ENCODE measurements at regions not wholly inside any gene's neighbourhood (a gene's known extent, or its start where the extent isn't known, plus 50 kb on each side); places are given as distances from the start of the nearest gene placed in this dataset.

DNA sequence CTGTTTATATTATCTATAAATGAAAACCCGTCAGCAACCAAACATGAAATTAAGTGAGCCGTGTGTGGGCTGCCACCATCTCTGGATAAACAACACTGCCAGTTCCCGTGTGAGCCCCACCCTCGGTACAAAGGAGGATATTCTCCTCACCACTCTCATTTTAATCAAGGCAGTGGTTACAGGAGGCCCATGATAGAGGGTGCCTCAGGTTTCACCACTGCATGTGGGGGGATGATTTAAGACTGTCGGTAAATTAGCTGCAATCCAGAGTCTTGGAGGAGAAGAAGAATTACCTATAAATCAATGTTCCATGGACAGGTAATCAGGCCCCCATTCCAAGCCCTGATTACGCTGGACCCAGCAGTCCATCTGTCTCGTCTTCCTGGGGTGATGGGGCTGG is 361.6 kb upstream of the SULF2 start:
- 49 to 61% methylated on average over 4 to 6 of the region's 7 CpGs for WGBS, 2 donors
- DNase-seq: no peak
- TF ChIP-seq, protein P1, sequence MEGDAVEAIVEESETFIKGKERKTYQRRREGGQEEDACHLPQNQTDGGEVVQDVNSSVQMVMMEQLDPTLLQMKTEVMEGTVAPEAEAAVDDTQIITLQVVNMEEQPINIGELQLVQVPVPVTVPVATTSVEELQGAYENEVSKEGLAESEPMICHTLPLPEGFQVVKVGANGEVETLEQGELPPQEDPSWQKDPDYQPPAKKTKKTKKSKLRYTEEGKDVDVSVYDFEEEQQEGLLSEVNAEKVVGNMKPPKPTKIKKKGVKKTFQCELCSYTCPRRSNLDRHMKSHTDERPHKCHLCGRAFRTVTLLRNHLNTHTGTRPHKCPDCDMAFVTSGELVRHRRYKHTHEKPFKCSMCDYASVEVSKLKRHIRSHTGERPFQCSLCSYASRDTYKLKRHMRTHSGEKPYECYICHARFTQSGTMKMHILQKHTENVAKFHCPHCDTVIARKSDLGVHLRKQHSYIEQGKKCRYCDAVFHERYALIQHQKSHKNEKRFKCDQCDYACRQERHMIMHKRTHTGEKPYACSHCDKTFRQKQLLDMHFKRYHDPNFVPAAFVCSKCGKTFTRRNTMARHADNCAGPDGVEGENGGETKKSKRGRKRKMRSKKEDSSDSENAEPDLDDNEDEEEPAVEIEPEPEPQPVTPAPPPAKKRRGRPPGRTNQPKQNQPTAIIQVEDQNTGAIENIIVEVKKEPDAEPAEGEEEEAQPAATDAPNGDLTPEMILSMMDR (IDR thresholded peaks at IDR 0.05): no peak
- TF ChIP-seq POLR2A (IDR thresholded peaks at IDR 0.05): no peak
- peaks cover 0 to 12% (median 2%) of the 10 kb centered on the region in 3 donors for H3K4me1 ChIP-seq
- no peaks in the 10 kb centered on the region for H3K9me3 ChIP-seq
- no peak overlapping the region for H3K4me3 ChIP-seq
- intact Hi-C loops (cut with DNase I): no loop called here
- H3K27me3 ChIP-seq: peaks cover 0 to 4% (median 0%) of the 10 kb centered on the region in 4 donors
- H3K27ac ChIP-seq: no peak overlapping the region
- no peaks in the 10 kb centered on the region for H3K36me3 ChIP-seq

DNA sequence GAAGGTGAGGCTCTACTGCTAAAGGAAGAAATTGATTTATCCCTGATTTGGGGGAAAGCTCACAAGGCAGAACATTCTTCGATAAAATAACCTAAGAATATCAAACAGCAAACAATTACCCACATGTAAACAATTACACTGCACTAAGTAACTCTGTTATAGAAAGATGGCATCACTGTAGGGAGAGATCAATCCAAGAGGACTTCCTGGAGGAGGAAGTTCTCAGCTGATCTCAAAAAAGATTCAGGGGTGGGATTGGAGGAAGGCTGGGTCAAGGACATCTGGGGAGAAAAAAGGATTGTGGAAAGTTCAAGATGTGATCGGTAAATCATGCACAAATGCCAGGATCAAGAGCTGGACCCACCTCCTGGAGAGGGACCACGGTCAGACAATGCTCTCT is 361.0 kb upstream of the SULF2 start:
- Histone ChIP-seq H3K9me3 (peaks cover 0 to 4% (median 0%) of the 10 kb centered on the region in 3 donors), H3K4me1 (peaks cover 0 to 14% (median 2%) of the 10 kb centered on the region in 3 donors)
- whole genome bisulfite sequencing, 2 donors: 81 to 85% methylated on average over 3 of the region's 3 CpGs

DNA sequence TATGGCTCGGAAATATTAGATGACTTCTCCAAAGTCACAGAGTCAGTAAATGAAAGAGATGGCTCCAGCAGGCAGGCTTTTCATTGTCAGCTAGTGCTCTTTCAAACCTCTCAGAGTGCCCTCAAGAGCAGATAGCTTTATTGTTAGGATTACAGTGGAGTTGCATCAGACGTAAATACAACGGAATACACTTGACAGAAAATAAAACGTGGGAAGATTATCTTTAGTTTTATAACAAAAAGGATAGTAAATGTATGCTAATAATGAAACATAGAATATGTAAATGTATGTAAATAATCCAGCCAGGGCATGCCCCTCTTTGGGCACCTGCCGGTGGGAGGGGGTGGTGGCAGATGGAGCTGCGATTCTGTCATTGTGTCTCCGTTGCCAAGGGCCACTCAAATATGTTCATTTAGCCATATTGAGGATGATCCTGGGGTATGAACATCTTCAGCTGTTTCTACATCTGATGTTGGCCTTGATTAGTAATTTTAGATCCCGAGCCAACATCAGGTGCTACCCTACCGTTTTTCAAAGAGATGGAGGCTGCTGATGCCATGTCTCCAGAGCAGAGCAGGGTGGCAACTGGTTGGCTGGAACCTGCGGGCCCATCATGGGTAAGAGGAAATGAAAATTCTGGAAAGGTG is 358.3 kb upstream of the SULF2 start:
- Histone ChIP-seq H3K27ac (no peak overlapping the region), H3K27me3 (peaks cover 0 to 13% (median 0%) of the 10 kb centered on the region in 4 donors), H3K4me3 (no peak overlapping the region), H3K4me1 (peaks cover 0 to 40% (median 12%) of the 10 kb centered on the region in 3 donors), H3K36me3 (no peaks in the 10 kb centered on the region), H3K9me3 (peaks cover 0 to 5% (median 0%) of the 10 kb centered on the region in 3 donors)
- WGBS, 2 donors: 84 to 87% methylated on average over 10 of the region's 10 CpGs
- intact Hi-C loops (cut with DNase I): no loop called here
- no peak for DNase-seq
- TF ChIP-seq, protein P1 (IDR thresholded peaks at IDR 0.05): no peak
- no peak for TF ChIP-seq POLR2A (IDR thresholded peaks at IDR 0.05)

More for the DNA sequence above, 361.0 kb upstream of the SULF2 start:
- no peaks in the 10 kb centered on the region for H3K27me3 ChIP-seq
- no peaks in the 10 kb centered on the region for H3K36me3 ChIP-seq
- H3K4me3 ChIP-seq: no peak overlapping the region
- no peak for TF ChIP-seq POLR2A (IDR thresholded peaks at IDR 0.05)
- TF ChIP-seq, protein P1 (IDR thresholded peaks at IDR 0.05): no peak
- no peak overlapping the region for H3K27ac ChIP-seq
- intact Hi-C loops (cut with DNase I): no loop called here
- DNase-seq: no peak

DNA sequence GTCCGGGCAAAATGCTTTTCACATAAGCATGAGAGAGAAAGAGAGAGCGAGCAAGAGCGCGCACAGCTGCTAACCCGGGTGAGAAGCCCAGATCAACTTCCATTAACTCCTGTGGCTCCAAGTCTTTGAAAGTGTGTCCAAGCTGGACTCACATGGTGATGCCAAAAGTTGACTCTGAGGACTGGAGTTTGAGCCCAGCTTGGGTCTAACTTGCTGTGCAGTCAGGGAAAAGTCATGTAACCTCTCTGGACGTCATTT is 357.2 kb upstream of the SULF2 start:
- Histone ChIP-seq H3K4me3 (no peak overlapping the region), H3K36me3 (no peaks in the 10 kb centered on the region), H3K4me1 (peaks cover 0 to 40% (median 12%) of the 10 kb centered on the region in 3 donors), H3K9me3 (peaks cover 0 to 5% (median 0%) of the 10 kb centered on the region in 3 donors), H3K27me3 (peaks cover 0 to 20% (median 0%) of the 10 kb centered on the region in 4 donors), H3K27ac (no peak overlapping the region)
- WGBS, 2 donors: 48 to 50% methylated on average over 3 to 6 of the region's 6 CpGs
- intact Hi-C loops (cut with DNase I): no loop called here
- TF ChIP-seq, protein P1 (IDR thresholded peaks at IDR 0.05): no peak
- TF ChIP-seq POLR2A (IDR thresholded peaks at IDR 0.05): no peak
- DNase-seq: no peak

DNA sequence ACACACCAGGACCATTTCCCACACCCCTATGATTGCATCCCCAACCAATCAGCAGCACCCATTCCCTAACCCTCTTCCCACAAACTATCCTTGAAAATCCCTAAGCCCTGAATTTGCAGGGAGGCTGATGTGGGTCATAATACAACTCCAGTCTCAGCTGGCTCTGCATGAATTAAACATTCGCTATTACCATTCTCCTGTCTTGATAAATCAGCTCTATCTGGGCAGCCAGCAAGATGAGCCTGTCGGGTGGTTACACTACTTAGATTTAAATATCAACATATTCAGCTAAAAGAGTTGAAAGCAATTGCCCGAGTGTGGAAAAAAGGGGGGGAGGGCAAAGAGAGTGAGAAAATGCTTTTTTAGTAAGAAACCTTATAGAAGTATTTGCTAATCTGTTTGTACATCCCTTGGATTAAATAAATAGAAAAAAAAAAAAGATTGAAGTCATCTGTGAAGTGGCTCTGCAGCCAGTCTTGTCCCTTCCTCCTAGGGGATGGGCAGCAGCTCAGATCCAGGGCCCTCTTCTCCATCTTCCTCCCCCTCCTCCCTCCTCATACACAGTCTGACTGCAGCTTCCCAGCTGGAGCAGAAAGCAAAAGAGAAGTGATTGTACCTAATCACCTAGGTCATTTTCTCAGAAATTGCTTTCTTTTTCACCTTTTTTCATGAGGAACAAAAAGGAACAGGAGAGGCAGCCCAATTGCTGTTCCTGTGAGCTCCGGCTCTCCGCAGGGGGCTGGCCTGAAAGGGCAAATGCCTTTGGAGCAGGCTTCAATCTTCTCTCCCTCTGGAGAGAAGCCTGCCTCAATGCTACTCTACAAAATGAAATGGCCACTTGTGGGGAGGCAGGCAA is 356.6 kb upstream of the SULF2 start:
- 58 to 61% methylated on average over 5 of the region's 5 CpGs for WGBS, 2 donors
- Histone ChIP-seq H3K27me3 (peaks cover 0 to 21% (median 0%) of the 10 kb centered on the region in 4 donors), H3K36me3 (no peaks in the 10 kb centered on the region), H3K4me1 (peaks cover 0 to 40% (median 12%) of the 10 kb centered on the region in 3 donors), H3K9me3 (peaks cover 0 to 5% (median 0%) of the 10 kb centered on the region in 3 donors), H3K4me3 (no peak overlapping the region), H3K27ac (no peak overlapping the region)
- no peak for DNase-seq
- intact Hi-C loops (cut with DNase I): no loop called here
- TF ChIP-seq, protein P1 (IDR thresholded peaks at IDR 0.05): no peak
- TF ChIP-seq POLR2A (IDR thresholded peaks at IDR 0.05): no peak

Measured in esophagus squamous epithelium (tissue), 5 donors.